ENCODE measurements at regions not wholly inside any gene's neighbourhood (a gene's known extent, or its start where the extent isn't known, plus 50 kb on each side); places are given as distances from the start of the nearest gene placed in this dataset.

GRCh38 chr5:114665551-114665950, 303.7 kb downstream of the KCNN2 start:
- H3K36me3 ChIP-seq (ENCODE audit: insufficient read depth, low read length) = no peaks in the 10 kb centered on the region
- H3K79me2 ChIP-seq (ENCODE audit: insufficient read depth, low read length) = no peaks in the 10 kb centered on the region
- H4K20me1 ChIP-seq (ENCODE audit: insufficient read depth, low read length) = no peaks in the 10 kb centered on the region
- peaks cover 2% of the 10 kb centered on the region for H3K9me3 ChIP-seq (ENCODE audit: low read depth, low read length)
- no peak overlapping the region for H2AFZ ChIP-seq (ENCODE audit: low read length)
- TF ChIP-seq, protein P1, sequence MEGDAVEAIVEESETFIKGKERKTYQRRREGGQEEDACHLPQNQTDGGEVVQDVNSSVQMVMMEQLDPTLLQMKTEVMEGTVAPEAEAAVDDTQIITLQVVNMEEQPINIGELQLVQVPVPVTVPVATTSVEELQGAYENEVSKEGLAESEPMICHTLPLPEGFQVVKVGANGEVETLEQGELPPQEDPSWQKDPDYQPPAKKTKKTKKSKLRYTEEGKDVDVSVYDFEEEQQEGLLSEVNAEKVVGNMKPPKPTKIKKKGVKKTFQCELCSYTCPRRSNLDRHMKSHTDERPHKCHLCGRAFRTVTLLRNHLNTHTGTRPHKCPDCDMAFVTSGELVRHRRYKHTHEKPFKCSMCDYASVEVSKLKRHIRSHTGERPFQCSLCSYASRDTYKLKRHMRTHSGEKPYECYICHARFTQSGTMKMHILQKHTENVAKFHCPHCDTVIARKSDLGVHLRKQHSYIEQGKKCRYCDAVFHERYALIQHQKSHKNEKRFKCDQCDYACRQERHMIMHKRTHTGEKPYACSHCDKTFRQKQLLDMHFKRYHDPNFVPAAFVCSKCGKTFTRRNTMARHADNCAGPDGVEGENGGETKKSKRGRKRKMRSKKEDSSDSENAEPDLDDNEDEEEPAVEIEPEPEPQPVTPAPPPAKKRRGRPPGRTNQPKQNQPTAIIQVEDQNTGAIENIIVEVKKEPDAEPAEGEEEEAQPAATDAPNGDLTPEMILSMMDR (IDR thresholded peaks at IDR 0.05; ENCODE audit: extremely low read depth, low read depth, low read length) = no peak
- no peak for DNase-seq (ENCODE audit: insufficient read length, low spot score, missing footprints)
- H3K4me2 ChIP-seq (ENCODE audit: insufficient read depth, low read length) = no peak overlapping the region
- H3K4me1 ChIP-seq (ENCODE audit: insufficient read depth, low read length) = no peaks in the 10 kb centered on the region
- no peaks in the 10 kb centered on the region for H3K27me3 ChIP-seq (ENCODE audit: insufficient read depth, low read length)
- H3K27ac ChIP-seq (ENCODE audit: low read depth, low read length) = no peak overlapping the region
- H3K4me3 ChIP-seq (ENCODE audit: insufficient read depth, low read length) = no peak overlapping the region

DNA sequence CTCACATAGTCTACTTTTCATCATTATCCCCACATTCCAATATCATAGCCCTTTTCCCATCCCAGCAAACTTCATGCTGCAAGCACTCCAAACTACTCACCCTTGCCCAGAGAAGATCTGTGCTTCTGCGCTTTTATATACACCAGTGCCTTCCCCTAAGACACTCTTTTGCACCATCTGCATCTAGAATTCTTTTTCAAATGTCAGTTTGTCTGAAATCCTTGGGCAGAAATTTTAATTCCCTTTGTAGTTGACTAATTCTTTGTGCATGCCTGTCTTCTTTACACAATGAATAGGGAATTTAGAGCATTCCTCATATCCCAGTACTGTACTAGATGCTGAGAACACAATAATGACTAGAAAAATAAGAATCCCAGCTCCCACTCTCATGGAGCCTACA, 298.9 kb downstream of the KCNN2 start:
- no peak for DNase-seq (ENCODE audit: insufficient read length, low spot score, missing footprints)
- Histone ChIP-seq H3K27ac (ENCODE audit: low read depth, low read length) (no peak overlapping the region), H3K4me3 (ENCODE audit: insufficient read depth, low read length) (no peak overlapping the region), H3K27me3 (ENCODE audit: insufficient read depth, low read length) (no peaks in the 10 kb centered on the region), H3K4me1 (ENCODE audit: insufficient read depth, low read length) (no peaks in the 10 kb centered on the region), H3K4me2 (ENCODE audit: insufficient read depth, low read length) (no peak overlapping the region), H2AFZ (ENCODE audit: low read length) (no peak overlapping the region), H3K9me3 (ENCODE audit: low read depth, low read length) (no peaks in the 10 kb centered on the region), H4K20me1 (ENCODE audit: insufficient read depth, low read length) (no peaks in the 10 kb centered on the region), H3K36me3 (ENCODE audit: insufficient read depth, low read length) (no peaks in the 10 kb centered on the region), H3K79me2 (ENCODE audit: insufficient read depth, low read length) (no peaks in the 10 kb centered on the region)
- TF ChIP-seq, protein P1 (IDR thresholded peaks at IDR 0.05; ENCODE audit: extremely low read depth, low read depth, low read length) = no peak

GRCh38 chr5:114658194-114658593, 296.3 kb downstream of the KCNN2 start:
- Histone ChIP-seq H3K4me1 (ENCODE audit: insufficient read depth, low read length) (no peaks in the 10 kb centered on the region), H3K9me3 (ENCODE audit: low read depth, low read length) (no peaks in the 10 kb centered on the region), H3K4me2 (ENCODE audit: insufficient read depth, low read length) (no peak overlapping the region), H3K27ac (ENCODE audit: low read depth, low read length) (no peak overlapping the region), H2AFZ (ENCODE audit: low read length) (no peak overlapping the region), H3K79me2 (ENCODE audit: insufficient read depth, low read length) (no peaks in the 10 kb centered on the region), H3K27me3 (ENCODE audit: insufficient read depth, low read length) (no peaks in the 10 kb centered on the region), H3K36me3 (ENCODE audit: insufficient read depth, low read length) (no peaks in the 10 kb centered on the region), H4K20me1 (ENCODE audit: insufficient read depth, low read length) (no peaks in the 10 kb centered on the region), H3K4me3 (ENCODE audit: insufficient read depth, low read length) (no peak overlapping the region)
- no peak for DNase-seq (ENCODE audit: insufficient read length, low spot score, missing footprints)
- TF ChIP-seq, protein P1 (IDR thresholded peaks at IDR 0.05; ENCODE audit: extremely low read depth, low read depth, low read length) = no peak

- H3K4me3 ChIP-seq (ENCODE audit: insufficient read depth, low read length) = no peak overlapping the region
- DNase-seq (ENCODE audit: insufficient read length, low spot score, missing footprints) = no peak
- H3K4me2 ChIP-seq (ENCODE audit: insufficient read depth, low read length) = no peak overlapping the region
Measured at GRCh38 chr5:114657342-114658130, 295.7 kb downstream of the KCNN2 start.

More at GRCh38 chr5:114657342-114658130, 295.7 kb downstream of the KCNN2 start:
- H3K4me1 ChIP-seq (ENCODE audit: insufficient read depth, low read length) = no peaks in the 10 kb centered on the region
- H2AFZ ChIP-seq (ENCODE audit: low read length) = no peak overlapping the region
- H3K79me2 ChIP-seq (ENCODE audit: insufficient read depth, low read length) = no peaks in the 10 kb centered on the region
- H3K36me3 ChIP-seq (ENCODE audit: insufficient read depth, low read length) = no peaks in the 10 kb centered on the region
- H3K27ac ChIP-seq (ENCODE audit: low read depth, low read length) = no peak overlapping the region
- no peaks in the 10 kb centered on the region for H3K9me3 ChIP-seq (ENCODE audit: low read depth, low read length)
- no peaks in the 10 kb centered on the region for H4K20me1 ChIP-seq (ENCODE audit: insufficient read depth, low read length)
- no peaks in the 10 kb centered on the region for H3K27me3 ChIP-seq (ENCODE audit: insufficient read depth, low read length)
- TF ChIP-seq, protein P1 (IDR thresholded peaks at IDR 0.05; ENCODE audit: extremely low read depth, low read depth, low read length) = no peak

All from osteoblast (primary cell).